MM.1S (cell line): ENCODE measurements at regions not wholly inside any gene's neighbourhood (a gene's known extent, or its start where the extent isn't known, plus 50 kb on each side); places are given as distances from the start of the nearest gene placed in this dataset.

Source experiments
- DNase-seq: peaks from one replicate; pipeline ENCODE4 v3.0.0-alpha.2; 2015
- H2AFZ ChIP-seq: fragments of 300-600 bp; sonication (generic); 2 replicates; pipeline ENCODE4 v1.6.0; 2016; ENCODE audit warnings: antibody characterized with exemption, low read length
- H3F3A ChIP-seq: fragments of 300-600 bp; sonication (generic); 2 replicates; pipeline ENCODE4 v1.6.1; 2016; ENCODE audit warnings: mild to moderate bottlenecking, antibody characterized with exemption, low read length, moderate library complexity, mixed read lengths; ENCODE audit not compliant: insufficient read depth
- H3K27ac ChIP-seq: fragments of 300-600 bp; sonication (generic); 2 replicates; pipeline ENCODE4 v1.5.1; 2016; ENCODE audit warnings: mild to moderate bottlenecking, low read length
- H3K27me3 ChIP-seq: fragments of 300-600 bp; sonication (generic); replicated peaks from 2 replicates; pipeline ENCODE4 v1.6.0; 2016; ENCODE audit warnings: low read length; ENCODE audit not compliant: insufficient read depth
- H3K36me3 ChIP-seq: fragments of 300-600 bp; sonication (generic); replicated peaks from 2 replicates; pipeline ENCODE4 v1.6.1; 2016; ENCODE audit warnings: mild to moderate bottlenecking, low read length, mixed read lengths; ENCODE audit not compliant: insufficient read depth
- H3K4me1 ChIP-seq: fragments of 300-600 bp; sonication (generic); 2 replicates; pipeline ENCODE4 v1.6.1; 2016; ENCODE audit warnings: low read length, mixed read lengths
- H3K4me2 ChIP-seq: fragments of 300-600 bp; sonication (generic); 2 replicates; pipeline ENCODE4 v1.6.0; 2016; ENCODE audit warnings: low read depth, low read length
- H3K4me3 ChIP-seq: fragments of 300-600 bp; sonication (generic); 2 replicates; pipeline ENCODE4 v1.5.1; 2016; ENCODE audit warnings: low read length, mixed read lengths
- H3K79me2 ChIP-seq: fragments of 300-600 bp; sonication (generic); 2 replicates; pipeline ENCODE4 v1.6.1; 2016; ENCODE audit warnings: mixed run types, low read length, mixed read lengths
- H3K9ac ChIP-seq: fragments of 300-600 bp; sonication (generic); 2 replicates; pipeline ENCODE4 v1.6.1; 2016; ENCODE audit warnings: low read length, mixed read lengths
- H3K9me2 ChIP-seq: fragments of 300-600 bp; sonication (generic); replicated peaks from 2 replicates; pipeline ENCODE4 v1.6.1; 2016; ENCODE audit warnings: mild to moderate bottlenecking, low read length, mixed read lengths; ENCODE audit not compliant: insufficient read depth
- H3K9me3 ChIP-seq: fragments of 300-600 bp; sonication (generic); replicated peaks from 2 replicates; pipeline ENCODE4 v1.6.1; 2016; ENCODE audit warnings: mild to moderate bottlenecking, low read length, mixed read lengths; ENCODE audit not compliant: insufficient read depth
- H4K20me1 ChIP-seq: fragments of 300-600 bp; sonication (generic); 2 replicates; pipeline ENCODE4 v1.6.1; 2016; ENCODE audit warnings: mild to moderate bottlenecking, low read length, moderate library complexity, mixed read lengths; ENCODE audit not compliant: insufficient read depth
- CTCF ChIP-seq: fragments of 300-600 bp; sonication (generic); IDR thresholded peaks from 2 replicates; pipeline ENCODE4 v1.5.1; 2016; ENCODE audit warnings: antibody characterized with exemption, low read length, mixed read lengths
- EZH2 ChIP-seq: fragments of 300-600 bp; sonication (generic); optimal IDR thresholded peaks from 2 replicates; pipeline ENCODE3; 2017; ENCODE audit warnings: low read depth, mild to moderate bottlenecking, antibody characterized with exemption, low read length, mixed read lengths
- EZH2phosphoT487 ChIP-seq: fragments of 300-600 bp; sonication (generic); IDR thresholded peaks from 2 replicates; pipeline ENCODE4 v1.6.1; 2018; ENCODE audit warnings: antibody characterized with exemption, low read length

- Histone ChIP-seq H3K79me2 (no peaks in the 10 kb centered on the region), H4K20me1 (no peaks in the 10 kb centered on the region), H3K36me3 (no peaks in the 10 kb centered on the region), H3F3A (no peaks in the 10 kb centered on the region), H3K9ac (no peak overlapping the region), H2AFZ (no peak overlapping the region), H3K4me1 (no peaks in the 10 kb centered on the region), H3K27me3 (no peaks in the 10 kb centered on the region), H3K4me3 (no peak overlapping the region), H3K9me2 (no peaks in the 10 kb centered on the region), H3K27ac (no peak overlapping the region), H3K4me2 (no peak overlapping the region), H3K9me3 (no peaks in the 10 kb centered on the region)
- TF ChIP-seq EZH2 = no peak
- no peak for TF ChIP-seq CTCF
- no peak for TF ChIP-seq EZH2phosphoT487
- no peak for DNase-seq
These were observed 138.3 kb downstream of the FOXD2 start for GRCh38 chr1:47575855-47576757.

GRCh38 chr1:47576758-47577115, 138.9 kb downstream of the FOXD2 start:
- Histone ChIP-seq H3K4me1 (no peaks in the 10 kb centered on the region), H3F3A (no peaks in the 10 kb centered on the region), H3K36me3 (no peaks in the 10 kb centered on the region), H3K9ac (no peak overlapping the region), H3K4me2 (no peak overlapping the region), H2AFZ (no peak overlapping the region), H3K9me3 (no peaks in the 10 kb centered on the region), H3K27me3 (no peaks in the 10 kb centered on the region), H4K20me1 (no peaks in the 10 kb centered on the region), H3K79me2 (no peaks in the 10 kb centered on the region), H3K4me3 (no peak overlapping the region), H3K9me2 (no peaks in the 10 kb centered on the region), H3K27ac (no peak overlapping the region)
- no peak for DNase-seq
- TF ChIP-seq EZH2phosphoT487 (no peak), CTCF (no peak), EZH2 (no peak)

GRCh38 chr1:47577303-47578025, 139.6 kb downstream of the FOXD2 start:
- no peaks in the 10 kb centered on the region for H3K79me2 ChIP-seq
- H2AFZ ChIP-seq = no peak overlapping the region
- H3K9me2 ChIP-seq = no peaks in the 10 kb centered on the region
- H3K4me2 ChIP-seq = no peak overlapping the region
- TF ChIP-seq EZH2 (no peak), EZH2phosphoT487 (no peak), CTCF (no peak)
- H3K27me3 ChIP-seq = no peaks in the 10 kb centered on the region
- no peaks in the 10 kb centered on the region for H3K4me1 ChIP-seq
- no peaks in the 10 kb centered on the region for H3F3A ChIP-seq
- no peak overlapping the region for H3K9ac ChIP-seq
- H3K27ac ChIP-seq = no peak overlapping the region
- no peaks in the 10 kb centered on the region for H3K9me3 ChIP-seq
- no peaks in the 10 kb centered on the region for H4K20me1 ChIP-seq
- no peak for DNase-seq
- H3K4me3 ChIP-seq = no peak overlapping the region
- H3K36me3 ChIP-seq = no peaks in the 10 kb centered on the region
